Choroid plexus epithelial cell (primary cell): ENCODE measurements at regions not wholly inside any gene's neighbourhood (a gene's known extent, or its start where the extent isn't known, plus 50 kb on each side); places are given as distances from the start of the nearest gene placed in this dataset.
A peak's percentile ranks its signal among the peaks of the same experiment; 100 is the strongest.

ENCODE experiments used
- DNase-seq: peaks from one replicate; pipeline ENCODE4 v3.0.0-alpha.2; 2010; ENCODE audit warnings: low read depth
- H3K4me3 ChIP-seq: 2 replicates; pipeline ENCODE4 v1.5.1; 2011; ENCODE audit warnings: low read depth, mild to moderate bottlenecking, control low read depth, low read length, moderate library complexity
- TF ChIP-seq, protein P1 (sequence below): conservative IDR thresholded peaks from 2 replicates; pipeline ENCODE4 v1.5.1; 2011; ENCODE audit warnings: low read depth, mild to moderate bottlenecking, control low read depth, inconsistent platforms, low read length, moderate library complexity

DNA sequence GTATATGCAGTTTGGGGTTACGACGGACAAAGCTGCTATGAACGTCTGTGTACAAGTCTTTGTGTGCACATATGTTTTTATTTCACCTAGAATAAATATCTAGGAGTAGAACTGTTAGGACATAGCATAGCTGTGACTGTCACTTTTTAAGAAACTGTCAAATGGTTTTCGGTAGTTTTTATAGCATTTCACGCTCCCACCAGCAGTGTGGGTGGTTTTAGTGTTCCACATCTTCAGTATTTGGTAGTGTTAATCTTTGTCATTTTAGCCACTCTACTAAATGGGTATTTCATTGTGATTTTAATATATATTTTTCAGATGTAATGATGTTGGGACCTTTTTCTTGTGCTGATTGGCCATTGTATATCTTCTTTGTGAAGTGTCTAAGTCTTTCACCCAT lies 109.1 kb upstream of the BCAT1 start:
- TF ChIP-seq, protein P1, sequence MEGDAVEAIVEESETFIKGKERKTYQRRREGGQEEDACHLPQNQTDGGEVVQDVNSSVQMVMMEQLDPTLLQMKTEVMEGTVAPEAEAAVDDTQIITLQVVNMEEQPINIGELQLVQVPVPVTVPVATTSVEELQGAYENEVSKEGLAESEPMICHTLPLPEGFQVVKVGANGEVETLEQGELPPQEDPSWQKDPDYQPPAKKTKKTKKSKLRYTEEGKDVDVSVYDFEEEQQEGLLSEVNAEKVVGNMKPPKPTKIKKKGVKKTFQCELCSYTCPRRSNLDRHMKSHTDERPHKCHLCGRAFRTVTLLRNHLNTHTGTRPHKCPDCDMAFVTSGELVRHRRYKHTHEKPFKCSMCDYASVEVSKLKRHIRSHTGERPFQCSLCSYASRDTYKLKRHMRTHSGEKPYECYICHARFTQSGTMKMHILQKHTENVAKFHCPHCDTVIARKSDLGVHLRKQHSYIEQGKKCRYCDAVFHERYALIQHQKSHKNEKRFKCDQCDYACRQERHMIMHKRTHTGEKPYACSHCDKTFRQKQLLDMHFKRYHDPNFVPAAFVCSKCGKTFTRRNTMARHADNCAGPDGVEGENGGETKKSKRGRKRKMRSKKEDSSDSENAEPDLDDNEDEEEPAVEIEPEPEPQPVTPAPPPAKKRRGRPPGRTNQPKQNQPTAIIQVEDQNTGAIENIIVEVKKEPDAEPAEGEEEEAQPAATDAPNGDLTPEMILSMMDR = no peak
- no peak for DNase-seq
- H3K4me3 ChIP-seq = no peak overlapping the region

DNA sequence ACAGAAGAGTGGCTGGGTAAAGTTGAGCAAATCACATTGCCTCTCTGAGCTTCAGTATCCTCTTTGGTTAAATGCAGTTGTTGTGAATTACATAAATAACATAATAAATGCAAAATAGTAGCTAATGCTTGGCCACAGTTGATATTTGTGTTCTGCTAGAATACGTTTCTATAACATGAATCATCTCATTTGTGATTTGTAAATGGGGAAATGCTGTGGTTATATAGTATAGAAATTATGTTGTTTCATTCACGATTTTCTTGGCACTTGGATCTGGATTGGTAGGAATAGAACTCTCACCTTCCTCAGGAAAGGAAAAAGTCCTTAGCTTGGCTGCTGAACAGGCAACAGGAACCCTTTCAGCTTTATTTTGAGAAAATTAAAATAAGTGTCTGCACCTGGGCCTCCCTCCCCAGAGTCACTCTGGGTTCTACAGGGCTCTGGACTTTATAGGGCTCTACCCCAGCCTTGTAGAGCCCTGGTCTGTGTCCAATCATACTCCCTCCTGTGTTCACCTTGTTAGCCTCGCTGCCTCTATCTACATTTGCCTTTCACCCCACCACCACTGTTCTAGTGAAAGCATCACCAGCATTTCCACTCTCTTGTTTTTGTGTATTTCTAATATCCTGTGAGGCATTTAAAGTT lies 107.7 kb upstream of the BCAT1 start:
- peak; percentile 13 for DNase-seq
- H3K4me3 ChIP-seq = no peak overlapping the region

DNA sequence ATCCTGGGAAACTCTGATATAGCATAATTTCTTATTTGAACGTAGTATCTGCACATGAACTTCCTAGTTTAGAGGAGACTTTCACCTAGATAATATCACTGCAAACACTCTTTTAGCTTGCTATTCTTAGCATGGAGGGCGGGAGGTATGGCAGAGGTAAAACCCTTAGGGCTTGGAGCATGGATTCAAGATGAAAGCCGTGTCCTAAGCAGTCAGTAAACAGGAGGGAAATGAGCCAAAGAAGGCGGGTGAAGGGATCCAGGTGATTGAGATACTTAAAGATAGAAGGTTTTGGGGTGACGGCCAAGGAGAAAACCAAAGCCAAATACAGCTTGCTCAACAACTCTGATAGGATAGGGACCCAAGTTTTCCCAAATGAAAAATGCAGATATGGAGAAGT lies 107.1 kb upstream of the BCAT1 start:
- TF ChIP-seq, protein P1 = no peak
- H3K4me3 ChIP-seq = no peak overlapping the region
- no peak for DNase-seq

More for the DNA sequence above, 107.7 kb upstream of the BCAT1 start:
- TF ChIP-seq, protein P1 = no peak

DNA sequence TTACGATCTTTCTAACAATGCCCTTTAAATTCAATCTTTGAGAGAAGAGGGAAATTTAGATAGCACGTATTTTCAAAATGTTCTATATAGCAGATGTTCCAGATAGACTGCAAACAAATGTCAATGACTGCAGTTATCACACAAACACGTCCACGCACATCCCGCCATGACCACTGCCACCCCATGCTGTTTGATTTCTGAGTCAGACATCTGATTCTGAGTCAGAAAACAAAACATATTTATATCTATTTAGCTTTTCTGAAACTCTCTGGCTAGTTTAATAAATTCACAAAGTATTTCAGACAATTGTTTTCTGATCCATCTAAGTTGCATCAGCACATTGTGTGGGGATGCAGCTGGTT lies 105.9 kb upstream of the BCAT1 start:
- TF ChIP-seq, protein P1 = no peak
- H3K4me3 ChIP-seq = no peak overlapping the region
- peak; percentile 80 for DNase-seq

DNA sequence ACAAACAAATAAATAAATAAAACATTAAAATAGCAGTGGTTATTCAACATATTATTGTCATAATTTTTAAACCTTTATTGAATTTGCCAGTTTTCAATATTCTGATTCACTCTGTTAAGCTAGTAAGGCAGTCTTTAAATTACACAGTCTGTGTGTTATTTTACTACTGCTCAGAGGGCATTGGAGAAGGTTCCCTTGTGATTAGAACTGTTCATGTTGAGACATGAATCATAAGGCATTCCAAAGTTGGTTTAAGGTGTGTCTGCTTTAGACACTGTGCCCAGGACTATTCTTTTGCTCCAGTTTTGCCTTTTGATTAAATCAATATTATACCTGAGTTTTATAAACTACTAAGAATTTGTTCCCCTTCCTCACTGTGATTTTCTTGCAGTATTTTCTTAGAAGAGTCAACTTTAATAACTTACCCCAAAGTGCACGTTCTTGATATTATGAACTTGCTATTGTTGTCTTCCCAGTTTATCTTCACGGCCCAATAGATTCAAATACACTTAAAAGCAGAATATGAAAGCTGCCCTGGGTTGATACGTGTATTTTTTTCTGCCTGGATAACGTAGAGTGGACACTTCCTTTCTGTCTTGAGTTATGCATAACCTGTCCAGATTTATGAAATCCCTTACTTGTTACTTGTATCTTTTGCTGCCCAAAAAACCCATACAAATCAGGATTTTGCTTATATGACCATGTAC lies 105.3 kb upstream of the BCAT1 start:
- no peak overlapping the region for H3K4me3 ChIP-seq
- TF ChIP-seq, protein P1 = no peak
- peak; percentile 47 for DNase-seq

DNA sequence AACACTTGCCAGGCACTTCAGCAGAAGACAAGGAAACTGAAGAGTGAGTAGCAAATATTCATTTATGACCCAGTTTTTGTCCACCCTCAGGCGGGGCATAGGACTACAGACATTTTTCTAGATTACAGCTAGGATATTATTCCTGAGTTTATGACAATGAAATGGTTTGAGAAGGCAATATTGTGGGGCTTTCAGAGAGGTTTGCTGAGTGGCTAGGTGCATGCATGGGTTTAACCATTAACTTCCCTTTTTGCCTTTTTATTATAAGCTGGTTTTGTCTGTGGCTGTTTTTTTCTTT lies 104.0 kb upstream of the BCAT1 start:
- TF ChIP-seq, protein P1 = no peak
- no peak overlapping the region for H3K4me3 ChIP-seq
- DNase-seq = no peak

DNA sequence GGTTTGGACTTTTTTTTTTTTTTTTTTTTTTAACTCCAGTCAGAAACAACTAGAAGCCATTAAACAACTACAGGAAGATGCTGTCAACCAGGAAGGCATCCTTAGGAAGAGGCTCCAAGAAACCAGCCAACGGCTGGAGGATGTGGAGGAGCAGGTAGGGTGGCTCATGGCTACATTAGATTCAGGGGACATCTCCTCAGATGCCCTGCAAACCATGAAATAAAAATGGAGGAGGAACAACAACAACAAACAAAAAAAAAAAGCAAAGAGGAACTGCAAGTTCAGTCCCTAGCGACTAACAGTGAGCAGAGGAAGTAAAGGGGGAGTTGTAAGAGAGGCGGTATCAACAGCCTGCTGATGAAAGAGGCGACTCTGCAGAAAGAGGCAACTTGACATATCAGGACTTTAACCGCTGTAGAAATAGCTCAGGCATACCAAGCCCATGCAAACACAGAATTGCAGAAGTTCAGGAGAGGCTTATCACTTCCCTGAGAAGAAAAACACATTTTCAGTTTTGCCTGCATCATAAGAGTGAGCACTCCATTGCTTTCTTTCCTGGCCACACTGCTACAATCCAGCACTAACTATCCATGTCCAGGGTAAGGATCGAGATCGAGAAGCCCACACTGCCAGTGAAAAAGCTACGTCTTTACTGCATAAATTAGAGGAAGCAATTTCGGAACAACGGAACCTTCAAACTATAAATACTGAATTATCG lies 103.5 kb upstream of the BCAT1 start:
- H3K4me3 ChIP-seq = no peak overlapping the region
- peak; percentile 34 for DNase-seq
- TF ChIP-seq, protein P1 = no peak
